ENCODE measurements at regions not wholly inside any gene's neighbourhood (a gene's known extent, or its start where the extent isn't known, plus 50 kb on each side); places are given as distances from the start of the nearest gene placed in this dataset.

DNA sequence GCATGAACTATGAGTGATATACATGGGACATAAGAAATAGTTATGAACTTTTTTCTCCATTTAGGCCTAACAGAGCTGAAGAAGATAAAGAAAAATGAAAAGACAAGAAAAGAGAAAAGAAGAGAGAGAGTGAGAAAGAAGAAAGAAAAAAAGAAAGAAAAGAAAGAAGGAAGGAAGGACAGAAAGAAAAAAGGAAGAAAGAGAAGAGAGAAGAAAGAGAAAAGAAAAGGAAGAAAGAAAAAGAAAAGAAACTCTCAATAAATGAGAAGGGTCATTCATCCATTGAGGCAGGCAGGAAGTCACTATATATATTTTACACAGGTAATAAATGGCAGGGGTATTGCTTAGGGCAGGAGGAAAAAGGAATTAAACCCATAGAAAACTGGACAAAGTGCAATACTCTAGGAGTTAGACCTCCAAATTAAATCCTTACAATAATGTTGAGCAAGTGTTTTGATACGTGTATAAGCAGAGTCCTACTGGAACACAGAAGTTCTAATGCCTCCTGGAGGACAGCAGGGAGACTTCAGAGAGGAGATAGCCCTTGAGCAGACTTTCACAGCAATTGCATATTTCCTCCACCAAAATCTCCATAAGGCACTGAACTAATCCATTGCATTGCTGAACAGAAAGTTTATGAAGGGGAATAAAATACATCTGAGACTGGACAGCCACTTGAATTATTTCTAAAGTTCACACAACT lies 86.4 kb upstream of the TENT5A start:
- H3K9me3 ChIP-seq, result no peaks in the 10 kb centered on the region
- peaks cover 13% of the 10 kb centered on the region for H3K4me1 ChIP-seq
- ATAC-seq (no peak), DNase-seq (no peak)
- intact Hi-C loops (cut with DNase I), result no loop called here
- no peak for TF ChIP-seq POLR2A (IDR thresholded peaks at IDR 0.05)
- TF ChIP-seq, protein P1, sequence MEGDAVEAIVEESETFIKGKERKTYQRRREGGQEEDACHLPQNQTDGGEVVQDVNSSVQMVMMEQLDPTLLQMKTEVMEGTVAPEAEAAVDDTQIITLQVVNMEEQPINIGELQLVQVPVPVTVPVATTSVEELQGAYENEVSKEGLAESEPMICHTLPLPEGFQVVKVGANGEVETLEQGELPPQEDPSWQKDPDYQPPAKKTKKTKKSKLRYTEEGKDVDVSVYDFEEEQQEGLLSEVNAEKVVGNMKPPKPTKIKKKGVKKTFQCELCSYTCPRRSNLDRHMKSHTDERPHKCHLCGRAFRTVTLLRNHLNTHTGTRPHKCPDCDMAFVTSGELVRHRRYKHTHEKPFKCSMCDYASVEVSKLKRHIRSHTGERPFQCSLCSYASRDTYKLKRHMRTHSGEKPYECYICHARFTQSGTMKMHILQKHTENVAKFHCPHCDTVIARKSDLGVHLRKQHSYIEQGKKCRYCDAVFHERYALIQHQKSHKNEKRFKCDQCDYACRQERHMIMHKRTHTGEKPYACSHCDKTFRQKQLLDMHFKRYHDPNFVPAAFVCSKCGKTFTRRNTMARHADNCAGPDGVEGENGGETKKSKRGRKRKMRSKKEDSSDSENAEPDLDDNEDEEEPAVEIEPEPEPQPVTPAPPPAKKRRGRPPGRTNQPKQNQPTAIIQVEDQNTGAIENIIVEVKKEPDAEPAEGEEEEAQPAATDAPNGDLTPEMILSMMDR (IDR thresholded peaks at IDR 0.05), result no peak
- peak overlapping the region in 1 of 4 donors; percentile 59 for H3K27ac ChIP-seq
- H3K36me3 ChIP-seq (replicated peaks in 1 of 2; ENCODE audit: insufficient read depth in 1 of 2, low read depth in 2 of 2), result no peaks in the 10 kb centered on the region
- H3K27me3 ChIP-seq, result no peaks in the 10 kb centered on the region
- H3K4me3 ChIP-seq, result no peak overlapping the region
- WGBS, 2 donors, result 59 to 88% methylated on average over 1 of the region's 1 CpG

DNA sequence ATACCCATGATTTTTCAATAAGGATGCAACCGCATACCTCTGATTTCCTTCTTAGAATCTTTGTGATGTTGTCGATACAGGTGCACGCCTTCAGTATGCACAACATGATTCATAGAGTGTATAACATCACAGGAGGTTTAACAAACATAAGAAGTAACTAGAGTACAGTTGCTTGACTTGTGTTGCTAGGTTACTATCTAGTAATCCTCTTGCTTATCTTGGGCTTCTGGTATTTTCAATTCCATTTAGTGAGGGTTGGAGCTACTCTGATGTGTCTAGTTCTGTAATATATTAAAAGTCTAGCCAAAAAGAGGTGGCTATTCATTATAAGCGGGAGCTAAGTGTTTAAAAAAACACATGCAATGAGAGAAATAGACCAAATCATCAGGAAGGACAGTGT lies 85.5 kb upstream of the TENT5A start:
- no peak for DNase-seq
- TF ChIP-seq POLR2A (IDR thresholded peaks at IDR 0.05), result no peak
- TF ChIP-seq, protein P1 (IDR thresholded peaks at IDR 0.05), result no peak
- no peak overlapping the region for H3K4me3 ChIP-seq
- H3K4me1 ChIP-seq, result peaks cover 16% of the 10 kb centered on the region
- H3K36me3 ChIP-seq (replicated peaks in 1 of 2; ENCODE audit: insufficient read depth in 1 of 2, low read depth in 2 of 2), result no peaks in the 10 kb centered on the region
- H3K9me3 ChIP-seq, result no peaks in the 10 kb centered on the region
- peak overlapping the region in 2 of 4 donors; percentile 33 to 59 for H3K27ac ChIP-seq
- peak; percentile 94 for ATAC-seq
- intact Hi-C loops (cut with DNase I), result no loop called here
- 36 to 46% methylated on average over 4 of the region's 4 CpGs for WGBS, 2 donors
- no peaks in the 10 kb centered on the region for H3K27me3 ChIP-seq

DNA sequence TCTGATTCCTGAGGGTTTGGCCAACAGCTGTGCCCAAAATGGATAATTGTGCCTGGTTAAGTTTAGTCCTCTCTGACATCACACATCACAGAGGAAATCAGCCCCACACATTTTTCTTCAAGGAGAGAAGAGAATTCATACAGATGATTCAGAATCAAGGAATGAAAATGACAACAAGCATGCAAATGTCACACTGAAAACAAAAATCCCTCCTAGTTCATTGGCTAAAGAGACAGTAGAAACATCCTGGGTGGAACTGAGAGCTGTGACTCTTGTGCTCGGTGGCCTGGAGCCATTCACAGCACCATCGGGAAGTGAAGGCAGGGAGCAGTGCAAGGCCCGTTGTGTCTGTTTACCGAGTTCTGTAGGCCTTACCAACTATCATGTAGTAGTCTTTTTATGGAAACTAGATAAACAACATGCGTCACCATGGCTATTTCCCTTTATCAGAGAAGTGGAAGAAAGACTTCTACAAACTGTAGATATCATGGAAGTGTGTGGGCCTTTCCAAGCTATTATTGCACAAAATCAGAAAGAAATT lies 81.7 kb upstream of the TENT5A start:
- TF ChIP-seq, protein P1 (IDR thresholded peaks at IDR 0.05), result no peak
- no peak for TF ChIP-seq POLR2A (IDR thresholded peaks at IDR 0.05)
- Histone ChIP-seq H3K36me3 (replicated peaks in 1 of 2; ENCODE audit: insufficient read depth in 1 of 2, low read depth in 2 of 2) (no peaks in the 10 kb centered on the region), H3K9me3 (no peaks in the 10 kb centered on the region), H3K4me3 (no peak overlapping the region), H3K27me3 (no peaks in the 10 kb centered on the region), H3K4me1 (peaks cover 31% of the 10 kb centered on the region), H3K27ac (peak overlapping the region in 1 of 4 donors; percentile 18)
- intact Hi-C loops (cut with DNase I), result no loop called here
- DNase-seq (peak in 3 of 4 donors; percentile 13 to 31 (median 20)), ATAC-seq (peak; percentile 26)
- WGBS, 2 donors, result 38 to 59% methylated on average over 5 of the region's 5 CpGs

DNA sequence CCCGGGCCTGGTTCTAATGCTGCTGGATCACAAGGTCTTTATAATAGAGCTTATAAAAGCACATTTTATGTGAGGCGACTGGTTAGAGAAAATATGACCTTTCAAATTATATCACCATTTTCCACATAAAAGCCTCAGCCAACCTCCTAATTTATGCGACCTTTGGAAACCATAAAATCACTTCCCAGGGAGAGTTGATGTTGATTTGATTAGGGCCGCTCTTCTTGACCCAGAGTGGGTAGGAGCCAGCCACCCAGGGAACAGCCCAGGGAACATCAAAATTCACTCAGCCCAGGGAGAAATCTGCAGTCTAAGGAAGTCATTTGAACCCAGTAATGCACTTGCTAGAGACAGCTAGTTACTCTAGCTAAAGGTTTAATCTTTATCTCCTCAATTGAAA lies 79.8 kb upstream of the TENT5A start:
- Histone ChIP-seq H3K27ac (no peak overlapping the region), H3K4me1 (peaks cover 27% of the 10 kb centered on the region), H3K9me3 (no peaks in the 10 kb centered on the region), H3K36me3 (replicated peaks in 1 of 2; ENCODE audit: insufficient read depth in 1 of 2, low read depth in 2 of 2) (no peaks in the 10 kb centered on the region), H3K4me3 (no peak overlapping the region), H3K27me3 (no peaks in the 10 kb centered on the region)
- no peak for ATAC-seq
- WGBS, 2 donors, result 89 to 91% methylated on average over 4 of the region's 4 CpGs
- intact Hi-C loops (cut with DNase I), result no loop called here
- TF ChIP-seq, protein P1 (IDR thresholded peaks at IDR 0.05), result no peak
- no peak for TF ChIP-seq POLR2A (IDR thresholded peaks at IDR 0.05)
- no peak for DNase-seq

DNA sequence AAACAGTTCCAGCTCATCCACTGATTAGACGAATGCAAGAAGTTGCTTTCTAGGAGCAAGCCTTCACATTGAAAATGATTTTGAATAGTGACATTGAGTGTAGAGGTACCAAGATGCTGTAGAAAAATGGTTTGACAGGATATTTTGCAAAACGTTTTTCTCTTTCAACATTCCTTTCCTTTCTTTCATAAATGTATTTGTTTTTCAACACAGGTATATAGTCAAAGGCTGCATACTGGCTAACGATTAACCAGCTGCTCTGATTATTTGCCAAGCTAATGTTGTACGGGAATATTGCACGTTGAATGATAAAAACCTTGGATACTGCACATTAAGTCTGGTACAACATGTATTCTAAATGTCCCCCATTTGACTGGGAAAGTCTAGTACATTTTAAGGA lies 78.8 kb upstream of the TENT5A start:
- DNase-seq (peak in 3 of 4 donors; percentile 26 to 61 (median 50)), ATAC-seq (peak; percentile 85)
- Histone ChIP-seq H3K27me3 (no peaks in the 10 kb centered on the region), H3K36me3 (replicated peaks in 1 of 2; ENCODE audit: insufficient read depth in 1 of 2, low read depth in 2 of 2) (no peaks in the 10 kb centered on the region), H3K9me3 (no peaks in the 10 kb centered on the region), H3K27ac (peak overlapping the region in 1 of 4 donors; percentile 47), H3K4me1 (peaks cover 27% of the 10 kb centered on the region), H3K4me3 (no peak overlapping the region)
- intact Hi-C loops (cut with DNase I), result no loop called here
- 13 to 17% methylated on average over 5 of the region's 5 CpGs for WGBS, 2 donors
- no peak for TF ChIP-seq POLR2A (IDR thresholded peaks at IDR 0.05)
- TF ChIP-seq, protein P1 (IDR thresholded peaks at IDR 0.05), result no peak
